Choroid plexus epithelial cell (primary cell): ENCODE measurements at regions not wholly inside any gene's neighbourhood (a gene's known extent, or its start where the extent isn't known, plus 50 kb on each side); places are given as distances from the start of the nearest gene placed in this dataset.

Experiments used
- DNase-seq: peaks from one replicate; pipeline ENCODE4 v3.0.0-alpha.2; 2010; ENCODE audit warnings: low read depth
- H3K4me3 ChIP-seq: 2 replicates; pipeline ENCODE4 v1.5.1; 2011; ENCODE audit warnings: low read depth, mild to moderate bottlenecking, control low read depth, low read length, moderate library complexity
- CTCF ChIP-seq: conservative IDR thresholded peaks from 2 replicates; pipeline ENCODE4 v1.5.1; 2011; ENCODE audit warnings: low read depth, mild to moderate bottlenecking, control low read depth, inconsistent platforms, low read length, moderate library complexity

GRCh38 chrX:16435399-16435986, 214.5 kb upstream of the S100G start:
- no peak for DNase-seq
- no peak overlapping the region for H3K4me3 ChIP-seq
- TF ChIP-seq CTCF, result no peak

- TF ChIP-seq CTCF, result peak; percentile 74
- peak; percentile 78 for DNase-seq
These were observed 213.4 kb upstream of the S100G start for GRCh38 chrX:16436348-16437188.

GRCh38 chrX:16440446-16440845, 209.5 kb upstream of the S100G start:
- DNase-seq, result no peak
- TF ChIP-seq CTCF, result no peak
- H3K4me3 ChIP-seq, result no peak overlapping the region

More at GRCh38 chrX:16436348-16437188, 213.4 kb upstream of the S100G start:
- H3K4me3 ChIP-seq, result no peak overlapping the region

- TF ChIP-seq CTCF, result no peak
- peak; percentile 41 for DNase-seq
- no peak overlapping the region for H3K4me3 ChIP-seq
These were observed 205.6 kb upstream of the S100G start for GRCh38 chrX:16444353-16444752.

- H3K4me3 ChIP-seq, result no peak overlapping the region
- DNase-seq, result peak; percentile 51
- TF ChIP-seq CTCF, result peak; percentile 73
These were observed 204.7 kb upstream of the S100G start for GRCh38 chrX:16445166-16445752.

GRCh38 chrX:16451334-16451733, 198.6 kb upstream of the S100G start:
- DNase-seq, result peak; percentile 8
- no peak for TF ChIP-seq CTCF
- H3K4me3 ChIP-seq, result no peak overlapping the region
